Prostate gland (tissue), 2 donors: ENCODE measurements at regions not wholly inside any gene's neighbourhood (a gene's known extent, or its start where the extent isn't known, plus 50 kb on each side); places are given as distances from the start of the nearest gene placed in this dataset.

Experiments used
- POLR2A ChIP-seq: fragments of 450-650 bp; IDR thresholded peaks from one replicate; pipeline ENCODE4 v1.6.1; 2016; ENCODE audit warnings: antibody characterized with exemption, mild to moderate bottlenecking
- TF ChIP-seq, protein P1 (sequence below), 4 experiments: fragments of 200-600 bp in 2 of 4; fragments of 450-650 bp in 2 of 4; sonication (generic) in 2 of 4; IDR thresholded peaks; 1 replicate in 3 of 4; 2 replicates in 1 of 4; pipeline ENCODE4 v1.5.1; 2016 to 2019; ENCODE audit warnings: antibody characterized with exemption in 4 of 4, mild to moderate bottlenecking in 2 of 4, moderate library complexity in 2 of 4

DNA sequence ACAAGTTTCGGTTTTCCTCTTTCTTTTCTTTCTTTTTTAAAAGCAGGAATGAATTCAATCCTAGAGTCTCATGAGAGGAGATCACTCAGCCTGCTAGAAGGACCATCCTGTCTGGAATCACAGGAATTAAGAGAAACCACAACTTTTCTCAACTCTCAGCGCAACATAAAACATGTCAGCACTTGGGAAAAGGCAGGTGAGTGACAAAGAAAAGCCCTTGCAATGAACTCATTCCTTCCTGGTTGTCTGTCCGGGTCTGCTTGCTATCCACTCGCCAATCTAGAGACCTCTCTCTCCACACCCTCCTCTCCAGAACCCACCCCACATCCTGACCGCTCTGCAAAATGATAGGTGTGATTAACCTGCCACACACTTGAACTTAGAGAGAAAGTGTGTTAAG lies 253.8 kb downstream of the LY86 start:
- TF ChIP-seq, protein P1, sequence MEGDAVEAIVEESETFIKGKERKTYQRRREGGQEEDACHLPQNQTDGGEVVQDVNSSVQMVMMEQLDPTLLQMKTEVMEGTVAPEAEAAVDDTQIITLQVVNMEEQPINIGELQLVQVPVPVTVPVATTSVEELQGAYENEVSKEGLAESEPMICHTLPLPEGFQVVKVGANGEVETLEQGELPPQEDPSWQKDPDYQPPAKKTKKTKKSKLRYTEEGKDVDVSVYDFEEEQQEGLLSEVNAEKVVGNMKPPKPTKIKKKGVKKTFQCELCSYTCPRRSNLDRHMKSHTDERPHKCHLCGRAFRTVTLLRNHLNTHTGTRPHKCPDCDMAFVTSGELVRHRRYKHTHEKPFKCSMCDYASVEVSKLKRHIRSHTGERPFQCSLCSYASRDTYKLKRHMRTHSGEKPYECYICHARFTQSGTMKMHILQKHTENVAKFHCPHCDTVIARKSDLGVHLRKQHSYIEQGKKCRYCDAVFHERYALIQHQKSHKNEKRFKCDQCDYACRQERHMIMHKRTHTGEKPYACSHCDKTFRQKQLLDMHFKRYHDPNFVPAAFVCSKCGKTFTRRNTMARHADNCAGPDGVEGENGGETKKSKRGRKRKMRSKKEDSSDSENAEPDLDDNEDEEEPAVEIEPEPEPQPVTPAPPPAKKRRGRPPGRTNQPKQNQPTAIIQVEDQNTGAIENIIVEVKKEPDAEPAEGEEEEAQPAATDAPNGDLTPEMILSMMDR (IDR thresholded peaks at IDR 0.05): no peak
- no peak for TF ChIP-seq POLR2A
